Ovary (tissue), 7 donors: ENCODE measurements at regions not wholly inside any gene's neighbourhood (a gene's known extent, or its start where the extent isn't known, plus 50 kb on each side); places are given as distances from the start of the nearest gene placed in this dataset.

Experiments used
- DNase-seq, 5 donors: peaks; one replicate each; pipeline ENCODE4 v3.0.0-alpha.2; 2019 to 2020
- H3K27ac ChIP-seq, 2 donors: fragments of 200-600 bp; one replicate each; pipeline versions ENCODE4 v1.5.1 to v1.8.0; 2019 to 2022
- H3K27me3 ChIP-seq: fragments of 200-600 bp; one replicate; pipeline ENCODE4 v1.8.0; 2022
- H3K36me3 ChIP-seq: fragments of 200-600 bp; sonication (generic); one replicate; pipeline ENCODE4 v1.5.1; 2019
- H3K4me1 ChIP-seq: one replicate; pipeline ENCODE4 v1.8.1; 2013; ENCODE audit warnings: mild to moderate bottlenecking, moderate library complexity; ENCODE audit not compliant: insufficient read depth
- H3K4me3 ChIP-seq: fragments of 200-600 bp; sonication (generic); one replicate; pipeline ENCODE4 v1.5.1; 2017
- H3K9me3 ChIP-seq, 2 donors: fragments of 200-600 bp in 1 of 2; sonication (generic) in 1 of 2; one replicate each; pipeline versions ENCODE4 v1.5.1 to v1.8.1; 2013 to 2019; ENCODE audit warnings: mild to moderate bottlenecking in 1 of 2, moderate library complexity in 1 of 2
- CTCF ChIP-seq, 3 donors: fragments of 450-650 bp in 2 of 3; fragments of 200-600 bp in 1 of 3; IDR thresholded peaks; one replicate each; pipeline versions ENCODE4 v1.5.1 to v1.8.0; 2016 to 2022; ENCODE audit warnings: antibody characterized with exemption in 3 of 3, mild to moderate bottlenecking in 1 of 3
- EP300 ChIP-seq: sonication (generic); formaldehyde crosslinking; IDR thresholded peaks from one replicate; pipeline ENCODE4 v1.6.1; 2017; ENCODE audit warnings: antibody characterized with exemption
- POLR2A ChIP-seq: fragments of 450-650 bp; IDR thresholded peaks from one replicate; pipeline ENCODE4 v1.6.1; 2017; ENCODE audit warnings: antibody characterized with exemption, mild to moderate bottlenecking, moderate library complexity
- WGBS, 3 donors: extraction: QIAGEN DNeasy Blood & Tissue Kit in 1 of 3; methylation state at CpG; one replicate each; pipeline versions ENCODE4 v1.1.5 to v1.1.7; 2013 to 2017; 5-methylcytosine and 5-hydroxymethylcytosine counted together
- intact Hi-C, 4 donors: fragments of 100-400 bp; cut with DNase I; formaldehyde crosslinking; loops; one replicate each; pipeline versions ENCODE4 v1.11.0 to v1.15.1; 2022 to 2023
- donor health status: DM: no; HTN: no; CAD: no; lungs with moderate emphysema.
- donor health status: DM: no; HTN: no; CAD: no.
- donor health status: Bipolar disorder and iron deficiency.
- donor health status: DM: no; HTN: no; CAD: no.
- donor health status: DM: yes; HTN: yes; CAD: no.

GRCh38 chr4:108355186-108355901, 186.6 kb upstream of the LEF1 start:
- 25 to 38% (median 32%) methylated on average over 4 of the region's 4 CpGs for WGBS, 3 donors
- Histone ChIP-seq H3K27ac (no peak overlapping the region), H3K27me3 (no peaks in the 10 kb centered on the region), H3K4me3 (no peak overlapping the region), H3K36me3 (no peaks in the 10 kb centered on the region), H3K4me1 (no peaks in the 10 kb centered on the region), H3K9me3 (no peaks in the 10 kb centered on the region)
- no peak for DNase-seq
- TF ChIP-seq EP300 (no peak), CTCF (IDR thresholded peaks at IDR 0.05) (no peak), POLR2A (no peak)
- intact Hi-C loops = no loop called here

GRCh38 chr4:108352664-108353308, 184.1 kb upstream of the LEF1 start:
- no peaks in the 10 kb centered on the region for H3K4me1 ChIP-seq
- H3K9me3 ChIP-seq = no peaks in the 10 kb centered on the region
- WGBS, 3 donors = 61 to 70% (median 64%) methylated on average over 6 of the region's 6 CpGs
- no peak overlapping the region for H3K27ac ChIP-seq
- no peak for DNase-seq
- H3K27me3 ChIP-seq = no peaks in the 10 kb centered on the region
- H3K36me3 ChIP-seq = no peaks in the 10 kb centered on the region
- no peak for TF ChIP-seq POLR2A
- no peak for TF ChIP-seq CTCF (IDR thresholded peaks at IDR 0.05)
- no peak for TF ChIP-seq EP300
- intact Hi-C loops = no loop called here
- H3K4me3 ChIP-seq = no peak overlapping the region

- Histone ChIP-seq H3K36me3 (no peaks in the 10 kb centered on the region), H3K4me3 (no peak overlapping the region), H3K9me3 (no peaks in the 10 kb centered on the region), H3K27me3 (no peaks in the 10 kb centered on the region), H3K4me1 (no peaks in the 10 kb centered on the region), H3K27ac (no peak overlapping the region)
- intact Hi-C loops = no loop called here
- no peak for DNase-seq
- TF ChIP-seq EP300 (no peak), CTCF (IDR thresholded peaks at IDR 0.05) (no peak), POLR2A (no peak)
- 55 to 59% (median 58%) methylated on average over 1 of the region's 1 CpG for WGBS, 3 donors
These were observed 183.1 kb upstream of the LEF1 start for GRCh38 chr4:108351791-108352190.

GRCh38 chr4:108350332-108350731, 181.6 kb upstream of the LEF1 start:
- WGBS, 3 donors = 73 to 81% (median 78%) methylated on average over 13 to 14 of the region's 14 CpGs
- intact Hi-C loops = loop anchor here in 1 of 4 donors (1.0 kb wide), 1 partner anchor 26 kb away; no protein-coding TSS in a partner anchor

More at GRCh38 chr4:108350332-108350731, 181.6 kb upstream of the LEF1 start:
- Histone ChIP-seq H3K36me3 (no peaks in the 10 kb centered on the region), H3K9me3 (no peaks in the 10 kb centered on the region), H3K4me1 (no peaks in the 10 kb centered on the region), H3K4me3 (no peak overlapping the region), H3K27me3 (no peaks in the 10 kb centered on the region), H3K27ac (no peak overlapping the region)
- DNase-seq = no peak
- no peak for TF ChIP-seq EP300
- no peak for TF ChIP-seq POLR2A
- no peak for TF ChIP-seq CTCF (IDR thresholded peaks at IDR 0.05)
